Fibroblast of lung (primary cell): ENCODE measurements at regions not wholly inside any gene's neighbourhood (a gene's known extent, or its start where the extent isn't known, plus 50 kb on each side); places are given as distances from the start of the nearest gene placed in this dataset.

Experiments used
- DNase-seq, 2 donors: peaks; one replicate each; pipeline versions ENCODE4 v3.0.0 to v3.0.0-alpha.2; 2010; ENCODE audit warnings: low read depth in 2 of 2
- H2AFZ ChIP-seq: 2 replicates; pipeline ENCODE4 v1.5.1; 2012; ENCODE audit warnings: low read length, control low read depth, inconsistent platforms
- H3K27ac ChIP-seq: 2 replicates; pipeline ENCODE4 v1.5.1; 2011; ENCODE audit warnings: low read length, control low read depth; ENCODE audit not compliant: insufficient read depth
- H3K27me3 ChIP-seq: 2 replicates; pipeline ENCODE4 v1.5.1; 2011; ENCODE audit warnings: mild to moderate bottlenecking, low read length; ENCODE audit not compliant: control insufficient read depth, insufficient read depth
- H3K36me3 ChIP-seq: 2 replicates; pipeline ENCODE4 v1.5.1; 2011; ENCODE audit warnings: low read length; ENCODE audit not compliant: control insufficient read depth, insufficient read depth
- H3K4me1 ChIP-seq: 2 replicates; pipeline ENCODE4 v1.5.1; 2011; ENCODE audit warnings: low read length; ENCODE audit not compliant: control insufficient read depth, insufficient read depth; ENCODE audit errors: extremely low read depth
- H3K4me2 ChIP-seq: 2 replicates; pipeline ENCODE4 v1.5.1; 2011; ENCODE audit warnings: low read length, control low read depth; ENCODE audit not compliant: insufficient read depth; ENCODE audit errors: extremely low read depth
- H3K4me3 ChIP-seq, 4 experiments: fragments of 200-600 bp in 1 of 4; sonication (generic) in 1 of 4; replicated peaks in 1 of 4; 2 replicates each; pipeline ENCODE4 v1.5.1; 2011 to 2016; ENCODE audit warnings: low read length in 4 of 4, low read depth in 3 of 4, mild to moderate bottlenecking in 3 of 4, control low read depth in 2 of 4, inconsistent platforms in 1 of 4, mixed read lengths in 1 of 4; ENCODE audit not compliant: insufficient read depth in 1 of 4; ENCODE audit errors: control extremely low read depth in 1 of 4
- H3K79me2 ChIP-seq: 2 replicates; pipeline ENCODE4 v1.5.1; 2012; ENCODE audit warnings: mild to moderate bottlenecking, low read length, inconsistent platforms; ENCODE audit not compliant: control insufficient read depth, insufficient read depth
- H3K9ac ChIP-seq: 2 replicates; pipeline ENCODE4 v1.5.1; 2011; ENCODE audit warnings: mild to moderate bottlenecking, low read length, control low read depth; ENCODE audit not compliant: insufficient read depth
- H3K9me3 ChIP-seq: 2 replicates; pipeline ENCODE4 v1.5.1; 2012; ENCODE audit warnings: low read depth, low read length; ENCODE audit not compliant: control insufficient read depth, insufficient read depth
- H4K20me1 ChIP-seq: 2 replicates; pipeline ENCODE4 v1.5.1; 2011; ENCODE audit warnings: low read length; ENCODE audit not compliant: control insufficient read depth, insufficient read depth; ENCODE audit errors: extremely low read depth
- EZH2 ChIP-seq: IDR thresholded peaks from 2 replicates; pipeline ENCODE4 v1.5.1; 2012; ENCODE audit warnings: low read length, control low read depth, mild to moderate bottlenecking; ENCODE audit errors: missing control alignments
- TF ChIP-seq, protein P1 (sequence below), 2 donors: IDR thresholded peaks in 1 of 2; conservative IDR thresholded peaks in 1 of 2; 1 replicate in 1 of 2; 2 replicates in 1 of 2; pipeline ENCODE4 v1.5.1; 2011 to 2012; ENCODE audit warnings: low read length in 2 of 2, control low read depth in 1 of 2, inconsistent platforms in 1 of 2, low read depth in 1 of 2, mild to moderate bottlenecking in 1 of 2

GRCh38 chr5:163878490-163878889, 373.1 kb downstream of the MAT2B start:
- no peak overlapping the region for H3K4me2 ChIP-seq
- H3K4me1 ChIP-seq: peaks cover 3% of the 10 kb centered on the region
- no peak for DNase-seq
- no peaks in the 10 kb centered on the region for H3K79me2 ChIP-seq
- H3K4me3 ChIP-seq: no peak overlapping the region
- H2AFZ ChIP-seq: no peak overlapping the region
- no peaks in the 10 kb centered on the region for H3K36me3 ChIP-seq
- H3K9me3 ChIP-seq: no peaks in the 10 kb centered on the region
- no peaks in the 10 kb centered on the region for H3K27me3 ChIP-seq
- no peak overlapping the region for H3K27ac ChIP-seq
- TF ChIP-seq, protein P1, sequence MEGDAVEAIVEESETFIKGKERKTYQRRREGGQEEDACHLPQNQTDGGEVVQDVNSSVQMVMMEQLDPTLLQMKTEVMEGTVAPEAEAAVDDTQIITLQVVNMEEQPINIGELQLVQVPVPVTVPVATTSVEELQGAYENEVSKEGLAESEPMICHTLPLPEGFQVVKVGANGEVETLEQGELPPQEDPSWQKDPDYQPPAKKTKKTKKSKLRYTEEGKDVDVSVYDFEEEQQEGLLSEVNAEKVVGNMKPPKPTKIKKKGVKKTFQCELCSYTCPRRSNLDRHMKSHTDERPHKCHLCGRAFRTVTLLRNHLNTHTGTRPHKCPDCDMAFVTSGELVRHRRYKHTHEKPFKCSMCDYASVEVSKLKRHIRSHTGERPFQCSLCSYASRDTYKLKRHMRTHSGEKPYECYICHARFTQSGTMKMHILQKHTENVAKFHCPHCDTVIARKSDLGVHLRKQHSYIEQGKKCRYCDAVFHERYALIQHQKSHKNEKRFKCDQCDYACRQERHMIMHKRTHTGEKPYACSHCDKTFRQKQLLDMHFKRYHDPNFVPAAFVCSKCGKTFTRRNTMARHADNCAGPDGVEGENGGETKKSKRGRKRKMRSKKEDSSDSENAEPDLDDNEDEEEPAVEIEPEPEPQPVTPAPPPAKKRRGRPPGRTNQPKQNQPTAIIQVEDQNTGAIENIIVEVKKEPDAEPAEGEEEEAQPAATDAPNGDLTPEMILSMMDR (conservative IDR thresholded peaks at IDR 0.05 in 1 of 2, IDR thresholded peaks at IDR 0.05 in 1 of 2; ENCODE audit: low read depth in 1 of 2, low read length in 2 of 2): no peak
- no peak for TF ChIP-seq EZH2
- H4K20me1 ChIP-seq: no peaks in the 10 kb centered on the region
- no peak overlapping the region for H3K9ac ChIP-seq

DNA sequence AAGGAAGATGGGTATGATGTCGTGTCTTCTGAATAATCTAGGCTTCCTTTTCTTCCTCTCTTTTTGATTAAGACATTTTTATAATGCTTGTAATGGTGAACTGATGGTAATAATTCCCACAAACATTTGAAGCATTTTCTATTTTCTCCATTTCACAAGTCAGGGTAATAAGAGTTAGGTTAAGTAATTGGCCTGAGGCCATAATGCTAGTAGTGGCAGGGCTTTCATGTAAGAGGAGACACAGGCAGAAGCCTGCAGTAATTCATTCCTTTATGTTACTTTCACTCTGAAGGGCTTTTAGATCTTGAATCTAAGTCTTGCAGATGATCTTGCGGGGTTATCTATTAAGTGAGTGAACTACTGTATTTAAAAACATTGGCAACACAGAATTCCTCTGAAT, 374.9 kb downstream of the MAT2B start:
- no peaks in the 10 kb centered on the region for H4K20me1 ChIP-seq
- H3K4me2 ChIP-seq: no peak overlapping the region
- no peak overlapping the region for H3K27ac ChIP-seq
- DNase-seq: peak; percentile 61 to 80
- no peak overlapping the region for H2AFZ ChIP-seq
- H3K4me3 ChIP-seq: no peak overlapping the region
- no peaks in the 10 kb centered on the region for H3K4me1 ChIP-seq
- no peaks in the 10 kb centered on the region for H3K9me3 ChIP-seq
- no peaks in the 10 kb centered on the region for H3K79me2 ChIP-seq
- no peaks in the 10 kb centered on the region for H3K27me3 ChIP-seq
- no peak overlapping the region for H3K9ac ChIP-seq
- no peak for TF ChIP-seq EZH2
- TF ChIP-seq, protein P1 (conservative IDR thresholded peaks at IDR 0.05 in 1 of 2, IDR thresholded peaks at IDR 0.05 in 1 of 2; ENCODE audit: low read depth in 1 of 2, low read length in 2 of 2): no peak
- no peaks in the 10 kb centered on the region for H3K36me3 ChIP-seq

DNA sequence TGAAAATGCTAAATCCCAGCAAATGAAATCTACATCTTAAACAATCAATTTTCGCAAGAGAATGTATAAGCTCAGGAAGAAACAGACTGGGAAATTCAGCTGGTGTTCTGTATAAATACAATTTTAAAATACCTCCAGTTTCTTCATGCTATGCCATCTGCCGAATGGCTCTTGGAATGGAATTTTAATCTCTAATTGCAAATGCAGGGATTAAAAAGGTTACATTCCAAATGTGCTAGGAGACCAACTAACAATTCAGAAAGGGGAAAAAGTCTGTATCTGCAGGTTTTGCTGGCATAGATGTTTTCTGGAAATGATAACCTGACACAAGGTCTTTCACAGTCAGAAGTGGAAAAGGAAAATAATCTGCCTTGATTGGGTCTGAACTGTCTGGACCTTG, 379.7 kb downstream of the MAT2B start:
- Histone ChIP-seq H2AFZ (no peak overlapping the region), H3K27me3 (no peaks in the 10 kb centered on the region), H3K4me3 (no peak overlapping the region), H3K9ac (no peak overlapping the region), H3K4me2 (no peak overlapping the region), H3K9me3 (no peaks in the 10 kb centered on the region), H3K36me3 (no peaks in the 10 kb centered on the region), H3K27ac (no peak overlapping the region), H4K20me1 (no peaks in the 10 kb centered on the region), H3K4me1 (peaks cover 12% of the 10 kb centered on the region), H3K79me2 (no peaks in the 10 kb centered on the region)
- no peak for DNase-seq
- TF ChIP-seq EZH2: no peak
- TF ChIP-seq, protein P1 (conservative IDR thresholded peaks at IDR 0.05 in 1 of 2, IDR thresholded peaks at IDR 0.05 in 1 of 2; ENCODE audit: low read depth in 1 of 2, low read length in 2 of 2): no peak
